GM19467 (cell line): ENCODE measurements at regions not wholly inside any gene's neighbourhood (a gene's known extent, or its start where the extent isn't known, plus 50 kb on each side); places are given as distances from the start of the nearest gene placed in this dataset.

Experiments
- ATAC-seq: cut with Tn5 transposase; IDR thresholded peaks from one replicate; pipeline ENCODE4 v1.9.1; 2021; ENCODE audit warnings: mild to moderate bottlenecking, moderate library complexity; ENCODE audit not compliant: unreplicated experiment

GRCh38 chr7:124692425-124692824 lies 73.2 kb downstream of the GPR37 start:
- no peak for ATAC-seq

- ATAC-seq: no peak
Observed at GRCh38 chr7:124690840-124691239, 74.8 kb downstream of the GPR37 start.

- no peak for ATAC-seq
Observed at GRCh38 chr7:124689931-124690330, 75.7 kb downstream of the GPR37 start.

- no peak for ATAC-seq
Observed at GRCh38 chr7:124689523-124689922, 76.1 kb downstream of the GPR37 start.

GRCh38 chr7:124688991-124689390 lies 76.6 kb downstream of the GPR37 start:
- no peak for ATAC-seq

GRCh38 chr7:124686543-124687171 lies 78.9 kb downstream of the GPR37 start:
- no peak for ATAC-seq

- ATAC-seq: no peak
Observed at GRCh38 chr7:124681946-124682345, 83.6 kb downstream of the GPR37 start.

- no peak for ATAC-seq
Observed at GRCh38 chr7:124680304-124680703, 85.3 kb downstream of the GPR37 start.

GRCh38 chr7:124679586-124680225 lies 85.9 kb downstream of the GPR37 start:
- ATAC-seq: no peak

GRCh38 chr7:124679146-124679545 lies 86.4 kb downstream of the GPR37 start:
- no peak for ATAC-seq

GRCh38 chr7:124674451-124674850 lies 91.1 kb downstream of the GPR37 start:
- no peak for ATAC-seq

GRCh38 chr7:124672011-124672410 lies 93.6 kb downstream of the GPR37 start:
- ATAC-seq: no peak

- ATAC-seq: no peak
Observed at GRCh38 chr7:124667312-124668153, 98.1 kb downstream of the GPR37 start.

- ATAC-seq: no peak
Observed at GRCh38 chr7:124662937-124663336, 102.7 kb downstream of the GPR37 start.

- no peak for ATAC-seq
Observed at GRCh38 chr7:124662372-124662771, 103.2 kb downstream of the GPR37 start.

- ATAC-seq: no peak
Observed at GRCh38 chr7:124655990-124656389, 109.6 kb downstream of the GPR37 start.

- ATAC-seq: no peak
Observed at GRCh38 chr7:124652237-124652636, 113.4 kb downstream of the GPR37 start.

- no peak for ATAC-seq
Observed at GRCh38 chr7:124651136-124651535, 114.5 kb downstream of the GPR37 start.

- no peak for ATAC-seq
Observed at GRCh38 chr7:124649397-124650014, 116.1 kb downstream of the GPR37 start.

GRCh38 chr7:124647630-124648306 lies 117.8 kb downstream of the GPR37 start:
- no peak for ATAC-seq

- no peak for ATAC-seq
Observed at GRCh38 chr7:124645704-124646103, 119.9 kb downstream of the GPR37 start.
